ENCODE measurements at regions not wholly inside any gene's neighbourhood (a gene's known extent, or its start where the extent isn't known, plus 50 kb on each side); places are given as distances from the start of the nearest gene placed in this dataset.
"Not testable (repeated sequence)": the region's sequence is repeated elsewhere in the genome, so short reads cannot be mapped to it uniquely, and the experiment has no call there.

DNA sequence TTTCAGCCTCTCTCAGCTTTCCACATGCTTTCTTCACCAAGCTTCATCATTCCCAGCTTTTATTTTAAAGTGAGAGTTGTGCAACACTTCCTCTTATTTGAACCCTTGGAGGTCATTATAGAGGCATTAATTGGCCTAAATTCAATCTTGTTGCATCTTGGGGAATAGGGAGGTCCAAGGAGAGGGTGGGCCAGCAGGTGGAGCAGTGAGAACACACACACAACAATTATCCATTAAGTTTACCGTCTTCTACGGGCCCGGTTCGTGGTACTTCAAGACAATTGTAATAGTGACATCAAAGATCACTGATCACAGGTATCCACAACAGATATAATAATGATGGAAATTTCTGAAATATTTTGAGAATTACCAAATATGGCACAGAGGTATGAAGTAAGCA is 457.2 kb upstream of the SMIM21 start:
- no peak for DNase-seq

DNA sequence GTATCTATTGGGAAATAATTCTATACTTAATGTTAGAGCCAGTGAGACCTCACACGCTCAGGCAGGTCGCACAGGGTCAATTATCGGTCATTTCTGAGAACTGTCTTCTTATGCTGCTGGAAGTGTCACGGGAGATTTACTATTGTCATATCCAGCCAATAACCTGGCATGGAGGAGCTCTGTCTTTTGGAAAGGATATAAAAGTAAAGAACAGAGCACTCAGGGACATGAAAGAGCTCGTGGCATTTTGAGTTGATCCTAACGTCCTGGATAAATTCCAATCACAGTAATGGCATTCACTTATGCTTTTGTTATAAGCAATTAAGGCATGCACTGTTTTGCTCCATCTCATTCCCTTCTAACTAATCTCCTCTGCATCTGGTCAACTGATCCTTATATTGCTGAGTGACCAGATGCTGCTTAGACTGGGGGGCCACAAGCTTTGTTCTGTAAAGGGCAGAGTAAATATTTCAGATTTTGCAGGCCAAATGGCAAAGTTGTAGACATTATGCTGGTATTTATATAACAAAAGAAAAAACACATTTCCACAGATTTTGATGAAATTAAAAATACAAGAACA is 453.5 kb upstream of the SMIM21 start:
- DNase-seq: no peak

DNA sequence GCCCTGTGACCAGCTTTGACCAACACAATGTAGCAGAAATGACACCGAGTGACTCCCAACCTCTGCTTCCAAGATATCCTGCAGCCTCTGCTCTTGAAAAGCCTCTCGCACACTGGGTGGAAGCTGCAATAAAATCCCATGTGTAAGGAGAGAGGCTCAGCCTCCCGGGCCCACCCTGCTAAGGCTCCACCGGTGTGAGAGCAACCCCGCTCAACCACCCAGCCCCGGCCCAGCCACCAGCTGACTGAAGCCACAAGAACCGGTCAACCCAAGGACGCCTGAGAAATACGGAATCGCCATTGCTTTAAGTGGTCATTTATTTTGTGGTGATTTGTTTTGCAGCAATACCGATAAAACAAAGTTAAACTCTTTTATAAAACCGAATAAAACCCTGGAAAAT is 452.8 kb upstream of the SMIM21 start:
- no peak for DNase-seq

- no peak for DNase-seq
These were observed 451.7 kb upstream of the SMIM21 start for GRCh38 chr18:75879196-75879595.

- no peak for DNase-seq
These were observed 448.1 kb upstream of the SMIM21 start for GRCh38 chr18:75875559-75875958.

DNA sequence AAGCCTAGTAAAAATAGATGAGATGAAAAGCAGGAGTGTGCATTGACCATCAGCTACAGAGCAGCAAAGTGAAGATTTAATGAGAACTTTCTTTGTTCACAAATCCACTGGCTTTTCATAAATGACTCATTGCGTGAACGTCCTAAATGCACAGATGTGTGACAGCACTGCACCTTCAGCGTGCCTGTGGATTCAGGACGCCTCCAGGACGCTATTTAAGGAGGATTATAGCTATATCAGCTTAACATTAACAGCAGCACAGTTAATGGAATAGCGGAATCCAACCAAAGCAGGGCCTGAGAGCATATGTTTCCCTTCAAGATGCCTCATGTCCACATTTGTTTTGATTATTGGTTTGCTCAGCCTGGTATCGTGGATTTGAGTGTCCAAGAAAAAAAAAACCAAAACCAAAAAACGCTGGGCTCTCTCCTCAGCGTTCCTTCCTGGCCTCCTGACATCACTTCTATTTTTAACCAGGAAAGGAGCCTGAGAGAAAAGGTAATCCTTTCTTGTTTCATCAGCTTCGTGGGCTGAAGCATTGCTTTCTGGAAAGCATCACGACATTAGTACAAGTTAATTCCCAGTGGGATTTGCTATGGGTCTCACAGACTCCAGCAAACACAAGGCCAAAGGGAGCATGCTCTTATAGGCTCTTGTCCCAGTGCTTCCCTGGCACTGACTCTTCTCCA is 447.0 kb upstream of the SMIM21 start:
- DNase-seq: no peak

GRCh38 chr18:75871596-75871995 is 444.1 kb upstream of the SMIM21 start:
- no peak for DNase-seq

DNA sequence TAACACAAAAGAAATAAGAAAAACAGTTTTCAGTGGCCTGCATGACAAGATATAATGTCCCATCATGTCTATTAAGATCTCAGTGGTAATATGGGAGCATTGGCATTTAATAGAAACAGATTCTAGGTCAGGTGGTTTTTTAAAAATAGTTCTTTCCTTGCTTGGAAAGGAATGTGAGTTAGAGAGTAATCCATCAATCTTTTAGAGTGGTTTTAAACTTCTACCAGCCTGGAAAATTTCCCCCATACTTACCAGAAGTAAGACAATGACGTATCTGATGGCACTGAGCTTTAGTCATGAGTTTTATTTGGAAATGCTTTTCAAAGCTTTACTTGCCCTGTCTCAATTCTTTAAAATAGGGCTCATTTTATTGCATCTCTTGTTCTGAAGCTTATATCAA is 441.7 kb upstream of the SMIM21 start:
- no peak for DNase-seq

DNA sequence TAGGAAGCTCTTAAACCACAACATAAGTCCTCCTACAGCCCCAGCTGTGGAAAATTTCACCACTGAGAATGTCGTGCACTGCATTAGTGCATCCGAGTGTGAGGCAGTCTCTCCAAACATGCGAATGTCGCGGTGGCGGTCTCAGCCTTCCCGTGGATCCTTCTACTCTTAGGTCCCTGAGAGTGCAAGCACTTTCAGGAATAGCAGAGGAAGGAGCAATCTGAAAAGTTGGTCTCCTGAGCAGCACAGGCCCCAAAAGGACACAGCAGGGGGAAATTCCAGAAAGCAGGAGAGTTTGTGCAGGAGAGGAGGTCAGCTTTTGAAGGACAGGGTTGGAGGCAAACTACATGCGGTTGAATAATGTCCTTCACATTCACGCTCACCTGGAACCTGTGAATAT is 440.5 kb upstream of the SMIM21 start:
- DNase-seq: no peak

GRCh38 chr18:75865639-75866038 is 438.1 kb upstream of the SMIM21 start:
- no peak for DNase-seq

DNA sequence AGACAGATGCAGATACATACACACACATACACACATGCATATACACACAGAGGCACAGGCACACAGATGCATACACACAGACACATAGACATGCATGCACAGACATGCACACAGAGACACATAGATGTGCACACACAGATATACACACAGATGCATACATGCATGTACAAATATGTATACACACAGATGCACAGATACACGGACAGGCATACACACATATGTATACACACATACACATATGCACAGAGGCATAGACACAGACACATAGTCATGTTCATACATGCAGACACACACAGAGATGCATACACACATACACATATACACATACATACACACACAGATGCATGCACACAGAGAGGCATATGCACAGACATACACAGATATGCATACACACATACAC is 437.3 kb upstream of the SMIM21 start:
- DNase-seq: no peak

- DNase-seq: no peak
These were observed 436.2 kb upstream of the SMIM21 start for GRCh38 chr18:75863696-75864095.

GRCh38 chr18:75862458-75862857 is 435.0 kb upstream of the SMIM21 start:
- no peak for DNase-seq

- no peak for DNase-seq
These were observed 432.7 kb upstream of the SMIM21 start for GRCh38 chr18:75860166-75860565.

DNA sequence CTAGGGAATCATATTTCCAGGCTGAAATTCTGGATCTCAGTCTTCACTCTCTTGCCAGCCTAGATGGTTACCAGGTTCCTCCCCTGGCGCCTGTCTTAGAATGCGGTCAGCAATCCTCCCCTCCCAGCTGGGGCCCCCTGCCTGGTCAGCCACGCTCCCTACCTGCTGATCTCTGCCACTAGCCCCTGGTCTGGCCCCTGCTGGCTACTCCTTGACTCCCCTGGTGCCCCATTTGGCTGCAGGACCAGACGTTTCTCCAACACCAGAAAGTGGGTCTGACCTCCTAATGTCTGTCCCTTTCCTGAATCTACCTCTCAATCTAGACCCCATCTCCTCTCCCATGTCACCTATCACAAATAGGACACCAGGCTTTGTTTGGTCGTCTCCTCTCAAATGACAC is 432.0 kb upstream of the SMIM21 start:
- DNase-seq: no peak

GRCh38 chr18:75858754-75859153 is 431.3 kb upstream of the SMIM21 start:
- no peak for DNase-seq

DNA sequence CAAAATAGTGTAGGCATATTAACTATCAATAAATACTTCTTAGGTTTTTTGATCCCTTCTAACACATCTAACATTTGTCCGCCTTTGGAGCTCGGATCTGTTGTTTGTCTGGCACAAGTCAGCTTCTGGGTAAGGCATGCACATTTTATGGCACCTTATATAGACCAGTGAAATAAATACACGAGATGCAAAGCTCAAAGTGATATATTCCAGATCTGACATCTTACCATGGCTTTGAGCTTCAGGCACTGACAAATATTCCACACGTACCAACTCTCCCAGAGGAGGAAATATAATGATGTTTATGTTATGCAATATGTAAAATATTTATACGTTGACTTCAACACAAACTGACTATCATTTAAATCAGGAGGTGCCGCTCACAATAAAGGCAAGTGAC is 430.1 kb upstream of the SMIM21 start:
- no peak for DNase-seq

GRCh38 chr18:75854808-75855207 is 427.3 kb upstream of the SMIM21 start:
- no peak for DNase-seq

DNA sequence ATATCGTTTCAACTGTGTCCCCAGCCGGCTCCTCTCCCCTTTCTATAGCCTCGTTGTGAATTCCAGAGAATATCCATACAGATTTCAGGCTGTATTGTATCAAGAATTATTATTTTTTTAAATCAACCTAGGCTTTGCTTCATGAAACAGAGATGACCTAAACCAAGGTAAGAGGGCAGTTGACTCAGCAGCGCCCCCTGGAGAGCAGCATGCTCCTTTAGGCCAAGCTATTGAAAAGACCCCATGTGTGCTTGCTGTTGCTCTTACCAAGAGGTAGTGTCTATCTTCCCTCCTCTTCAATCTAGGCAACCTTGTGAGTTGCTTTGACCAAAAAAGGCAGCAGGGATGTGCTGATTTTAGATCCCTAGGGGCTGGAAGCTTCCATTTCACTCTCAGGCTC is 426.7 kb upstream of the SMIM21 start:
- DNase-seq: no peak

DNA sequence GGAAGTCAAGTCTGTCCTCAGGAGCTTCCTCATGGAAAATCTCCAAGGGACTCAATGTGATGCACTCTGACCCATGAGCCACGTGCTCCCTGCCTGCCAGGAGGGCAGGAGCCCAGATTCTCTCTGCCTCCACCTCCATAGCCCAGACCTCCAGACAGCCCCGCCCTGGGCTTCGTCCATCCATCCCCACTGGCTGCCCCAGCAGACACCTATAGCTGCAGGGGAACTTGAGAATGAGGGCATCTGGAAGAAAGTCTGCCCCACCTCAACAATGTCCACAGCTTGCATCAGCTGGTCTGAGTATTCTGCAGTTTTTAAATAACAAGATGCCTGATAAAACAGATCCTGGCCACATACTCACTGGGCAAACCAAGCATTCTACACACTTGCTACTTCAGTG is 418.8 kb upstream of the SMIM21 start:
- DNase-seq: no peak

- DNase-seq: no peak
These were observed 417.9 kb upstream of the SMIM21 start for GRCh38 chr18:75845413-75845812.

DNA sequence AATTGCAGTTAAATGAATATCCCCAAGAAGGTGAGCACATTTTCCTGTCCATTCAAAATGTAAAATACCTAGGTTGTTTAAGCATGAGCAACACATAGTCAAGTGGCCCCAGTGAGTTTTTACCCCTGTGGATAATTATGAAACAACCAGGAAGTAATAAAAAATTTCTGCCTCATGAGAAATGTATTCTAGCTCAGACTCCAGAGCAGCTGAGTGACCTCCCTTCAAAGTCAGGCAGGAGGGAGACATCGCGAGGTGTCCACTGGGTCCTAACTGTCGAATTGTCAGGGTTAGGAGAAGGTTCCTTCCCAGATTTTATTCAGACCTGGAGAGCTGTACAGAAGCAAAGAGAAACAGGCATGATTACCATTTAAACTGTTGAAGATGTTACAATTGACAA is 416.6 kb upstream of the SMIM21 start:
- DNase-seq: no peak

DNA sequence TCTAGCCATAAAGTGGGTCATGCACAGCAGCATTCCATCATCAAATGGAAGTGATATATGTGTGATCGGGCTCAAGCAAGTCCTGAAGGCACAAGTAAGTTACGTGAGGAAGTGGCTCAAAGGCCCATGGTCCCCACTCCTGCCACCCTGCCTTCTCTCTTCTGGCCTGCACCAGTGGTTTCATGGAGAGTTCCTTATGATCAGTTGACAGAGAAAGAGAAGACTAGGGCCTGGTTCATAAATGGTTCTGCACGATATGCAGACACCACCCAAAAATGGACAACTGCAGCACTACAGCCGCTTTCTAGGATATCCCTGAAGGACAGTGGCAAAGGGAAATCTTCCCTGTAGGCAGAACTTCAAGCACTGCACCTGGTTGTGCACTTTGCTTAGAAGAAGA is 412.6 kb upstream of the SMIM21 start:
- no peak for DNase-seq

DNA sequence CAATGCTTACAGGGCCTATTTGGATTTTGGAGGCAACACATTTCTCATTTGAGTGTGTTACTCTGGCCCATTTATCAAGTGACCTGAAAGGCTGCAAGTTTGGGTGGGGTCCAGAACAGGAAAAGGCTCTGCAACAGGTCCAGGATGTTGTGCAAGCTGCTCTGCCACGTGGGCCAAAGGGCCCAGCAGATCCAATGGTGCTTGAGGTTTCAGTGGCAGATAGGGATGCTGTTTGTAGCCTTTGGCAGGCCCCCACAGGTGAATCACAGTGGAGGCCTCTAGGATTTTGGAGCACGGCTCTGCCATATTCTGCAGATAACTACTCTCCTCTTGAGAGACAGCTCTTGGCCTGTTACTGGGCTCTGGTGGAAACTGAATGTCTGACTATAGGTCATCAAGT is 412.2 kb upstream of the SMIM21 start:
- not testable (repeated sequence) for DNase-seq

GRCh38 chr18:75839041-75839440 is 411.5 kb upstream of the SMIM21 start:
- DNase-seq: no peak

Data from NCI-H2029 treated with DMSO at 0.1 percent for 48 hours (cell line).